ENCODE measurements at regions not wholly inside any gene's neighbourhood (a gene's known extent, or its start where the extent isn't known, plus 50 kb on each side); places are given as distances from the start of the nearest gene placed in this dataset.

DNA sequence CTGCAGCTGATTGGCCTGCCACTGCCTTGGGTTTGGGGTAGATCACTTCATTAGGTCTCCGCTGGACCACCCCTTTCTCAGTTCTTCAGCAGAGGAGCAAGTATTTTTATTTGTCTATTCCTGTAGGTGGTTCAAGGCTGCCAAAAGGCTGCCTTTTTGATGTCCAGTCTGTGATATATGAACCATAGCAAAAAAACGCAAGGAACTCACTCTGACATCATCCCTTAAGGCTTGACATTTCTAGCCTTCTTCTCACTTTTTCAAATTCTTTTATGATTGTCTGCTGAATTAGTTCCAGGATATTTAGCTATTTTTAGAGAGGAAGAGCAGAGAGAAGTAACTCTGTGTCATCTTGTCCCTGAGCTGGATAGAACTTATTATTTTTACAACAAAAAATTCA, 269.2 kb downstream of the BAMBI start:
- TF ChIP-seq, protein P1, sequence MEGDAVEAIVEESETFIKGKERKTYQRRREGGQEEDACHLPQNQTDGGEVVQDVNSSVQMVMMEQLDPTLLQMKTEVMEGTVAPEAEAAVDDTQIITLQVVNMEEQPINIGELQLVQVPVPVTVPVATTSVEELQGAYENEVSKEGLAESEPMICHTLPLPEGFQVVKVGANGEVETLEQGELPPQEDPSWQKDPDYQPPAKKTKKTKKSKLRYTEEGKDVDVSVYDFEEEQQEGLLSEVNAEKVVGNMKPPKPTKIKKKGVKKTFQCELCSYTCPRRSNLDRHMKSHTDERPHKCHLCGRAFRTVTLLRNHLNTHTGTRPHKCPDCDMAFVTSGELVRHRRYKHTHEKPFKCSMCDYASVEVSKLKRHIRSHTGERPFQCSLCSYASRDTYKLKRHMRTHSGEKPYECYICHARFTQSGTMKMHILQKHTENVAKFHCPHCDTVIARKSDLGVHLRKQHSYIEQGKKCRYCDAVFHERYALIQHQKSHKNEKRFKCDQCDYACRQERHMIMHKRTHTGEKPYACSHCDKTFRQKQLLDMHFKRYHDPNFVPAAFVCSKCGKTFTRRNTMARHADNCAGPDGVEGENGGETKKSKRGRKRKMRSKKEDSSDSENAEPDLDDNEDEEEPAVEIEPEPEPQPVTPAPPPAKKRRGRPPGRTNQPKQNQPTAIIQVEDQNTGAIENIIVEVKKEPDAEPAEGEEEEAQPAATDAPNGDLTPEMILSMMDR (IDR thresholded peaks at IDR 0.05; ENCODE audit: borderline replicate concordance, control extremely low read depth, extremely low read depth, insufficient read depth, missing control alignments) = no peak
- in situ Hi-C loops (cut with MboI; ENCODE audit: low sequenced_read_pairs, unreplicated experiment) = no loop called here
- no peak for DNase-seq (ENCODE audit: low spot score)

DNA sequence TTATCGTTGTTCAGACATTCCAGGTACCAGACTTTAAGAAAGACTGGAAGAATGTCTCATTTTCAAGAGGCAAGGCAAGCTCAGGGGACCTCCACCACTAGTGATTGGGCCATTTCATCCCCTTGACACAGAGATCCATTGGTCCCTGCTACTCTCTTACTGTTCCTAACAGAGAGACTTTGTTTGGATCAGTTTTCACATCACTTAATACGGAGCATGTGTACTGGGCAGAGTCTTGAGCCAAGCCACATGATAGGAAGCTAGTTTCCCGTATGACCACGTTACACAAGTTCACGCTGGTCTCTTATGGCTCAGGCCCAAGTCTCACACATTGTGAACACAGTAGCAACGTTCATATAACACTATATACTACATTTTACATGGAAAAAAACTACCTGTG, 269.9 kb downstream of the BAMBI start:
- DNase-seq (ENCODE audit: low spot score) = no peak
- TF ChIP-seq, protein P1 (IDR thresholded peaks at IDR 0.05; ENCODE audit: borderline replicate concordance, control extremely low read depth, extremely low read depth, insufficient read depth, missing control alignments) = no peak
- in situ Hi-C loops (cut with MboI; ENCODE audit: low sequenced_read_pairs, unreplicated experiment) = no loop called here

DNA sequence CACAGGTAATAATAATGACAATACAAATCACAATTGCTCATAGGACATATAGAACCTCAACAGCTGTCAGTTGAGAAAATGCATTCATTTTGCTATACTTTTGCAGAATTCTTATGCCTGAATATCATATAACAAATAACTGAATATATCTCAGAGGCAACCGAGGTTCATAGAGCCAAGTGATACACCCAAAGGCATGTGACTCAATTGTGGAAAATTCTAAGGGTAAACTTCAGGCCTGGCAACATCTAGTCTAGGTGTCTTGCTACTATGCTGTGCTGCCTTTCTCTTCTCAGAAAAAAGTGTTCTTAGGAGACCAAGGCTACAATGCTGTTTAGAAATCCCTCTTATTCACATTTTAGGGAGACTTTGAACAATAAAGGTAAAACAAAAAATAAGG, 270.7 kb downstream of the BAMBI start:
- in situ Hi-C loops (cut with MboI; ENCODE audit: low sequenced_read_pairs, unreplicated experiment) = no loop called here
- no peak for DNase-seq (ENCODE audit: low spot score)
- TF ChIP-seq, protein P1 (IDR thresholded peaks at IDR 0.05; ENCODE audit: borderline replicate concordance, control extremely low read depth, extremely low read depth, insufficient read depth, missing control alignments) = no peak

DNA sequence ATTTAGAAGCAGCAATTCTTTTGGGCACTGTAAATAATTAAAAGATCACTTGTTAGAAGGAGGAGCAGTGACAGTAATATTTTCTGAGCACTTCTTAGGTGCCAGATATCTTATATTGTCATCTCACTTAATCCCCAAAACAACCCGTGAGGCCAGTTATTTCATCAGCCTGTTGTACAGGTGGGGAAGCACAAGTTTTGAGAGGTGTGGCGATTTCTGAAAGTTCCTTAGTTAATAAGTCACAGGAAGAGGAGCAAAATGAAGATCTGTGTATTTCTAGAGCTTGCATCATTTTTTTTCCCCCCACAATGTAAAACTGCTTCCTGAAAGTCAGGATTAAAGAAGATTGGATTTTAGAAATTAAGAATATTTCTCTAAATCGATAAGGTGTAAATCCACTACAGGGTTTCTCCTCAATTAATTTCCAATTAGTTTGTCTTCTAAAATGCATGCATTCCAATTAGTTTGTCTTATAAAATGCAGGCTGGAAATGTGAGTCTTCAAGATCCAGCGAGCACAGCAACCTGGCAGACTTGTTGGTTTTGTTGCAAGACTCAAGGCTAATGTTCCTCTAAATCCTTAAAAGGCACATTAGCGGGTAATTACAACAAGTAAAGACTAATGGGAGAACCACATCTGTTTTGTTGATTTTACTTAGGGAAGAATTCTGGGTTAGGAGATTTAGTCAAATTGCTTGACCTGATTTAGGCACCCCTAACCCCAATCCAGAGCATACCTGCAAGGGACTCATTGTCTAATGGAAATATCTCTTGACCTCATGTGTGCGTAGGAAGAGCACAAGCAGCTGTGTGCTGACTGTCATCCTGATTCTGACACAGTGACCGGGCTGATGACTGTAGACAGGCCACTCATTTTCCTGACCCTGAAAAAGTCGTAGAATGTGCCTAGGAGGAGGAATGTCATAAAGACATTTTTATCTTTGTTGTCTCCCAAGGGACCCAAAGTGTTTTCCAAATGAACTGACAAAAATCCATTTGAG, 272.0 kb downstream of the BAMBI start:
- TF ChIP-seq, protein P1 (IDR thresholded peaks at IDR 0.05; ENCODE audit: borderline replicate concordance, control extremely low read depth, extremely low read depth, insufficient read depth, missing control alignments) = no peak
- no peak for DNase-seq (ENCODE audit: low spot score)
- in situ Hi-C loops (cut with MboI; ENCODE audit: low sequenced_read_pairs, unreplicated experiment) = no loop called here

DNA sequence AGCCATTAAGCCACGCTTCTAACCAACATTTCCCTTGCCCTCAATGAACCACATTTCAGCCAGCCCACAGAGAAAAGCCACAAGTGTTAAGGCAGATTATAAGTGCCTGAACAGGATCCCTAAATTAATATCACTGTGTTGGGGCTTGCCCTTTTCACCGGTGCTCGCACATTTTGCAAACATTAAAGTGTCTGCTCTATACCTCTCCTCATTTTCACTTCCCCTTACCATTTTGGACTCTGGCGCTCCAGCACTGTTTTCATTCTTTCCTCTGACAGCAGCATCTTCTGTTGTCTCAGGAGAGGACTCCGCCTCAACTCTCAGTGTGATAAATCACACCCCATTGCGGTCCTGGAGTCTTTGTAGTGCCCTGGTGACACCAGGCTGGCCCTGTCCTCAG, 274.2 kb downstream of the BAMBI start:
- in situ Hi-C loops (cut with MboI; ENCODE audit: low sequenced_read_pairs, unreplicated experiment) = no loop called here
- DNase-seq (ENCODE audit: low spot score) = no peak
- TF ChIP-seq, protein P1 (IDR thresholded peaks at IDR 0.05; ENCODE audit: borderline replicate concordance, control extremely low read depth, extremely low read depth, insufficient read depth, missing control alignments) = no peak

DNA sequence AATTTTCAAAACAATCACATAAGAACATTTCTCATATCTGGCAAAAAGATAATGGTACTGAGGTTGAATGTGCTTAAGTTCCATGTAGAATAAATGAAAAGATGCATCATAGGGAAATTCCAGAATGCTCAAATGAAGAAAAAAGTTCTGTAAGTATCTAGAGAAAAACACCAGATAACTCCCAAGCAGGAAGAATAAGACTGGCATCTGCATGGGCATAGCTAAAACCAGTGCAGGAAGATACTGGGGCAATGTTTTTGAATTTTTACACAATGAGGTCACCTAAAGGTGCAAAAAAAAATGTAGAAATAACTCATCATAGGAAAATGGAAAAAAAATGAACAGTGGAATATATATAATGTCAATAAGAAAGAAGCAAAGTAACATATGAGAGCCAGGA, 275.2 kb downstream of the BAMBI start:
- in situ Hi-C loops (cut with MboI; ENCODE audit: low sequenced_read_pairs, unreplicated experiment) = no loop called here
- no peak for DNase-seq (ENCODE audit: low spot score)
- TF ChIP-seq, protein P1 (IDR thresholded peaks at IDR 0.05; ENCODE audit: borderline replicate concordance, control extremely low read depth, extremely low read depth, insufficient read depth, missing control alignments) = no peak
